ENCODE measurements at regions not wholly inside any gene's neighbourhood (a gene's known extent, or its start where the extent isn't known, plus 50 kb on each side); places are given as distances from the start of the nearest gene placed in this dataset.

GRCh38 chr18:75809926-75810255 is 382.4 kb upstream of the SMIM21 start:
- TF ChIP-seq CTCF (IDR thresholded peaks at IDR 0.05), result no peak
- DNase-seq (ENCODE audit: low spot score) (no peak), ATAC-seq (ENCODE audit: insufficient number of reproducible peaks, low FRiP score, low read depth) (no peak)
- Histone ChIP-seq H3K4me3 (no peak overlapping the region), H3K36me3 (no peaks in the 10 kb centered on the region), H3K9me3 (no peaks in the 10 kb centered on the region), H3K27ac (no peak overlapping the region), H3K27me3 (replicated peaks; ENCODE audit: insufficient read depth) (no peaks in the 10 kb centered on the region), H3K4me1 (ENCODE audit: control insufficient read depth in 1 of 2, low read depth in 2 of 2) (no peaks in the 10 kb centered on the region)

GRCh38 chr18:75809151-75809925 is 381.8 kb upstream of the SMIM21 start:
- no peak for DNase-seq (ENCODE audit: low spot score)
- Histone ChIP-seq H3K4me3 (no peak overlapping the region), H3K27ac (no peak overlapping the region), H3K9me3 (no peaks in the 10 kb centered on the region), H3K4me1 (ENCODE audit: control insufficient read depth in 1 of 2, low read depth in 2 of 2) (no peaks in the 10 kb centered on the region), H3K36me3 (no peaks in the 10 kb centered on the region), H3K27me3 (replicated peaks; ENCODE audit: insufficient read depth) (no peaks in the 10 kb centered on the region)
- TF ChIP-seq CTCF (IDR thresholded peaks at IDR 0.05), result no peak
- ATAC-seq (ENCODE audit: insufficient number of reproducible peaks, low FRiP score, low read depth), result no peak

GRCh38 chr18:75805265-75805664 is 377.8 kb upstream of the SMIM21 start:
- TF ChIP-seq CTCF (IDR thresholded peaks at IDR 0.05), result no peak
- Histone ChIP-seq H3K36me3 (no peaks in the 10 kb centered on the region), H3K4me3 (no peak overlapping the region), H3K9me3 (no peaks in the 10 kb centered on the region), H3K4me1 (ENCODE audit: control insufficient read depth in 1 of 2, low read depth in 2 of 2) (no peaks in the 10 kb centered on the region), H3K27ac (no peak overlapping the region), H3K27me3 (replicated peaks; ENCODE audit: insufficient read depth) (no peaks in the 10 kb centered on the region)
- DNase-seq (ENCODE audit: low spot score), result no peak
- ATAC-seq (ENCODE audit: insufficient number of reproducible peaks, low FRiP score, low read depth), result no peak

- no peak overlapping the region for H3K4me3 ChIP-seq
- H3K27me3 ChIP-seq (replicated peaks; ENCODE audit: insufficient read depth), result no peaks in the 10 kb centered on the region
- ATAC-seq (ENCODE audit: insufficient number of reproducible peaks, low FRiP score, low read depth) (no peak), DNase-seq (ENCODE audit: low spot score) (no peak)
- H3K9me3 ChIP-seq, result no peaks in the 10 kb centered on the region
- H3K4me1 ChIP-seq (ENCODE audit: control insufficient read depth in 1 of 2, low read depth in 2 of 2), result no peaks in the 10 kb centered on the region
- no peaks in the 10 kb centered on the region for H3K36me3 ChIP-seq
- no peak for TF ChIP-seq CTCF (IDR thresholded peaks at IDR 0.05)
- no peak overlapping the region for H3K27ac ChIP-seq
Observed at GRCh38 chr18:75802681-75803080, 375.2 kb upstream of the SMIM21 start.

- no peaks in the 10 kb centered on the region for H3K36me3 ChIP-seq
- no peak for DNase-seq (ENCODE audit: low spot score)
- H3K9me3 ChIP-seq, result no peaks in the 10 kb centered on the region
- H3K4me1 ChIP-seq (ENCODE audit: control insufficient read depth in 1 of 2, low read depth in 2 of 2), result no peaks in the 10 kb centered on the region
- H3K4me3 ChIP-seq, result no peak overlapping the region
- no peak for TF ChIP-seq CTCF (IDR thresholded peaks at IDR 0.05)
- ATAC-seq (ENCODE audit: insufficient number of reproducible peaks, low FRiP score, low read depth), result no peak
- no peaks in the 10 kb centered on the region for H3K27me3 ChIP-seq (replicated peaks; ENCODE audit: insufficient read depth)
- H3K27ac ChIP-seq, result no peak overlapping the region
Observed at GRCh38 chr18:75801178-75801577, 373.7 kb upstream of the SMIM21 start.

Data from thoracic aorta (tissue), 2 donors.